ENCODE measurements at regions not wholly inside any gene's neighbourhood (a gene's known extent, or its start where the extent isn't known, plus 50 kb on each side); places are given as distances from the start of the nearest gene placed in this dataset.

DNA sequence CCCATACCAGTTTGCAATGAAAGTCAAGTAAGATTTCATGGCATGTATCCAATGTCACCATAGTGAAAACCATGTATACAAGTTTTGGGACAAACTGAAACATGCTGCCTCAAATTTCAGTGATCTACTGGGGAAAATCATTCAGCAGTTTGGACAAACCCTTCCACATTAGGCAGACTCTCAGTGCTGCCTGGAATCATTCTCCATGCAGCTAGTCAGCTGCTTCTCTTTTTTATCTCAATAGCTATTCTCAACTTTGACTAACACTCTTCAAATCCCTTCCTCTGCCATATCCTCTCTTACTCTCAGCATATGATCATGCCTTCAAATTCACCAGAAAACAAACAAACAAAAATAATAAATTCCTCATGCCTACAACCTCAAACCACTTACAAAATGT lies 323.3 kb downstream of the MAN2A1 start:
- no peaks in the 10 kb centered on the region for H3K9me3 ChIP-seq (ENCODE audit: low read length)
- H3K4me3 ChIP-seq (ENCODE audit: low read length): no peak overlapping the region
- no peak overlapping the region for H3K9ac ChIP-seq (ENCODE audit: low read length)
- H3K4me2 ChIP-seq (ENCODE audit: low read depth, low read length, poor library complexity, severe bottlenecking): no peak overlapping the region
- H3K79me2 ChIP-seq (ENCODE audit: low read length): no peaks in the 10 kb centered on the region
- H3K9me2 ChIP-seq (replicated peaks; ENCODE audit: insufficient read depth, low read length): no peaks in the 10 kb centered on the region
- H3K4me1 ChIP-seq (ENCODE audit: low read length): no peaks in the 10 kb centered on the region
- no peaks in the 10 kb centered on the region for H4K20me1 ChIP-seq (ENCODE audit: insufficient read depth, low read depth, low read length)
- no peak overlapping the region for H3K27ac ChIP-seq (ENCODE audit: low read length)
- H2AFZ ChIP-seq (ENCODE audit: low read length): no peak overlapping the region
- no peak for DNase-seq
- no peaks in the 10 kb centered on the region for H3K36me3 ChIP-seq (ENCODE audit: insufficient read depth, low read length)
- H3K27me3 ChIP-seq (ENCODE audit: low read length): no peaks in the 10 kb centered on the region

DNA sequence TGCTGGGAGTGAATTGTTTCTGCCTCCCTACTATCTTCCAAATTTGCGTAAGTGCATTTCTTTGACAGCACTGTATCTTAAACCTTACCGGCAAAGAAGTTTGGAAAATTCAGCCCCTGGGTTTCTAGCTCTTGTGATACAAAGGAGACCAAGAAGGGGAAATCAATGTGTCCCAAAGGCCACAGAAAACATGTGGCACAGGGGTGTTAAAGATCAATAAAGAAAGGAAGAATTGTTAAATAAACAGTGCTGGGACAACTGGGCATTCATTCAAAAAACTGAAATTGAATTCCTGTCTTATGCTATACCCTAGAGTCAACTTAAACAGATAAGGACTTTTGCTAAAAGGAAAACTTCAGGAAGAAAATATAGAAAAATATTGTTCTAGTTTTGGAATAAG lies 328.1 kb downstream of the MAN2A1 start:
- H3K27me3 ChIP-seq (ENCODE audit: low read length): no peaks in the 10 kb centered on the region
- no peak overlapping the region for H3K4me3 ChIP-seq (ENCODE audit: low read length)
- no peak overlapping the region for H3K9ac ChIP-seq (ENCODE audit: low read length)
- no peaks in the 10 kb centered on the region for H3K79me2 ChIP-seq (ENCODE audit: low read length)
- H3K27ac ChIP-seq (ENCODE audit: low read length): no peak overlapping the region
- no peak overlapping the region for H2AFZ ChIP-seq (ENCODE audit: low read length)
- no peak for DNase-seq
- H3K4me2 ChIP-seq (ENCODE audit: low read depth, low read length, poor library complexity, severe bottlenecking): no peak overlapping the region
- no peaks in the 10 kb centered on the region for H4K20me1 ChIP-seq (ENCODE audit: insufficient read depth, low read depth, low read length)
- no peaks in the 10 kb centered on the region for H3K4me1 ChIP-seq (ENCODE audit: low read length)
- H3K36me3 ChIP-seq (ENCODE audit: insufficient read depth, low read length): no peaks in the 10 kb centered on the region
- H3K9me3 ChIP-seq (ENCODE audit: low read length): no peaks in the 10 kb centered on the region
- no peaks in the 10 kb centered on the region for H3K9me2 ChIP-seq (replicated peaks; ENCODE audit: insufficient read depth, low read length)

DNA sequence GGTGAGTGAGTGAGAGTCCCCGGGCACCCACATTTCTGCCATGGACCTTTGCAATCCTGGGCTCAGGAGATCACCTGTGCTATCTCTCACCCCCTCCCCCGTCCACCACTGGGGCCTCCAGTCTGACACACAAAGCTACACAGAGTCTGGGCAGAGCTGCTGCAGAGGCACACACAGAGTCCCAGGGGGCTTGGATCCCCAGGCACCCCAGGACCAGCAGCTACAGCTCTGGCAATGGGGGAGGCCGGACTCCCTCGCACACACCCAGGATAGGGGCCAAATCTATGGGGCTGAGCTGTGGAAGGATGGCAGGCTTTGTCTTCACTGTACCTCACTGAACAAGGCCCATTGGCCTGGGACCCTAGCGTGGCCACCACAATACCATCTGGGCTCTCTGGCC lies 328.8 kb downstream of the MAN2A1 start:
- no peaks in the 10 kb centered on the region for H3K79me2 ChIP-seq (ENCODE audit: low read length)
- H3K27me3 ChIP-seq (ENCODE audit: low read length): no peaks in the 10 kb centered on the region

DNA sequence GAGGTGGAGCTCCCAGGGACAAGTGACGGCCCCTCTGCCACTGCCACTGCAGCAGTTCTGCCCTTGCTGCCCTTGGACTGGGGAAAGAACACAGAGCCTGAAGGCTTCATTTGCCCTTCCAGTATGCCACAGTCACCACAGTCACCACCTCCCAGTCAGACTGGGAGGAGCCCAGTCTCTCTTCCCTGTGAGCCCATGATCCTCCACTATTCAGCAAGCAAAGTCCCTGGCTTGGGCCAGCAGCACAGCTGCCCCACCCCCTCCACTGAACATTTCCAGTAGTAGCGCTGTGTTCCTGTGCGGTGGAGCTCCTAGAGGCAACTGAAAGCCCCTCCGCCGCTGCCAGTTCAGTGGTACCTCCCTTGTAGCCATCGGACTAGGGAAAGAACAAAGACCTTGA lies 329.4 kb downstream of the MAN2A1 start:
- no peak for DNase-seq
- Histone ChIP-seq H3K4me3 (ENCODE audit: low read length) (no peak overlapping the region), H3K4me1 (ENCODE audit: low read length) (no peaks in the 10 kb centered on the region), H4K20me1 (ENCODE audit: insufficient read depth, low read depth, low read length) (no peaks in the 10 kb centered on the region), H2AFZ (ENCODE audit: low read length) (no peak overlapping the region), H3K4me2 (ENCODE audit: low read depth, low read length, poor library complexity, severe bottlenecking) (no peak overlapping the region), H3K27me3 (ENCODE audit: low read length) (no peaks in the 10 kb centered on the region), H3K79me2 (ENCODE audit: low read length) (no peaks in the 10 kb centered on the region), H3K36me3 (ENCODE audit: insufficient read depth, low read length) (no peaks in the 10 kb centered on the region), H3K9ac (ENCODE audit: low read length) (no peak overlapping the region), H3K27ac (ENCODE audit: low read length) (no peak overlapping the region), H3K9me2 (replicated peaks; ENCODE audit: insufficient read depth, low read length) (no peaks in the 10 kb centered on the region), H3K9me3 (ENCODE audit: low read length) (no peaks in the 10 kb centered on the region)

More for the DNA sequence above, 328.8 kb downstream of the MAN2A1 start:
- H3K4me3 ChIP-seq (ENCODE audit: low read length): no peak overlapping the region
- H3K36me3 ChIP-seq (ENCODE audit: insufficient read depth, low read length): no peaks in the 10 kb centered on the region
- H3K9me2 ChIP-seq (replicated peaks; ENCODE audit: insufficient read depth, low read length): no peaks in the 10 kb centered on the region
- H3K27ac ChIP-seq (ENCODE audit: low read length): no peak overlapping the region
- H2AFZ ChIP-seq (ENCODE audit: low read length): no peak overlapping the region
- H3K9me3 ChIP-seq (ENCODE audit: low read length): no peaks in the 10 kb centered on the region
- no peak for DNase-seq
- no peaks in the 10 kb centered on the region for H3K4me1 ChIP-seq (ENCODE audit: low read length)
- H3K4me2 ChIP-seq (ENCODE audit: low read depth, low read length, poor library complexity, severe bottlenecking): no peak overlapping the region
- no peak overlapping the region for H3K9ac ChIP-seq (ENCODE audit: low read length)
- H4K20me1 ChIP-seq (ENCODE audit: insufficient read depth, low read depth, low read length): no peaks in the 10 kb centered on the region

DNA sequence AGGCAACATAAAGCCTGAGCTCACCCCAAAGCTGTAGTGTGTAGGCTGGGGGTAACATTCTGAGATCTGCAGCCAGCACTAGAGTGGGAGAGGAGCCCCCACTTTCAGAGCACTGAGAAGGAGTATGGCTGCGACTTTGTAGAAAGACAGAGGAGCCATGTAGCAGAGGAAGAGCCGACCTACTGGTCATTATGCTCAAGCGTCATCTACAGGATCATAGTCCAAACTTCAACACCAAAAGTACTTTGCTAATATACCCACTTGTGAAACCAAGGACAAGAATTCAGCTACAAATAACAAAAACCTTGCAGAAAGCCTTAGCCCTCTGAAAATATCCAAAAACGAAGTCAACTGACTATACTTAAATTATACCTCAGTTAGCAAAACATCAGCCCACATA lies 330.1 kb downstream of the MAN2A1 start:
- H3K4me3 ChIP-seq (ENCODE audit: low read length): no peak overlapping the region
- H3K9me3 ChIP-seq (ENCODE audit: low read length): no peaks in the 10 kb centered on the region
- H3K36me3 ChIP-seq (ENCODE audit: insufficient read depth, low read length): no peaks in the 10 kb centered on the region
- H3K27me3 ChIP-seq (ENCODE audit: low read length): no peaks in the 10 kb centered on the region
- H3K27ac ChIP-seq (ENCODE audit: low read length): no peak overlapping the region
- no peak overlapping the region for H3K9ac ChIP-seq (ENCODE audit: low read length)
- no peak overlapping the region for H2AFZ ChIP-seq (ENCODE audit: low read length)
- no peaks in the 10 kb centered on the region for H3K79me2 ChIP-seq (ENCODE audit: low read length)
- DNase-seq: no peak
- no peak overlapping the region for H3K4me2 ChIP-seq (ENCODE audit: low read depth, low read length, poor library complexity, severe bottlenecking)
- H4K20me1 ChIP-seq (ENCODE audit: insufficient read depth, low read depth, low read length): no peaks in the 10 kb centered on the region
- H3K4me1 ChIP-seq (ENCODE audit: low read length): no peaks in the 10 kb centered on the region
- no peaks in the 10 kb centered on the region for H3K9me2 ChIP-seq (replicated peaks; ENCODE audit: insufficient read depth, low read length)

DNA sequence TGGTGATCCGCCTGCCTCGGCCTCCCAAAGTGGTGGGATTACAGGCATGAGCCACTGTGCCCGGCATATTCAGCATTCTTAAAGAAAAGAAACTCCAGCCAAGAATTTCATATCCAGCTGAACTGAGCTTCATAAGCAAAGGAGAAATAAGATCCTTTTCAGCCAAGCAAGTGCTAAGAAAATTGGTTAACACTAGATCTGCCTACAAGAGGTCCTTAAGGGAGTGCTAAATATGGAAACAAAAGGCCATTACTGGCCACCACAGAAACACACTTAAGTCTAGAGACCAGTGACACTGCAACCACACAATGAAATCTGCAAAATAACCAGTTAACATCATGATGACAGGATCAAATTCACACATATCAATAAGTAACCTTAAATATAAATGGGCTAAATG lies 331.5 kb downstream of the MAN2A1 start:
- H3K9ac ChIP-seq (ENCODE audit: low read length): no peak overlapping the region
- H3K27ac ChIP-seq (ENCODE audit: low read length): no peak overlapping the region
- no peak overlapping the region for H3K4me3 ChIP-seq (ENCODE audit: low read length)
- no peaks in the 10 kb centered on the region for H3K27me3 ChIP-seq (ENCODE audit: low read length)
- H4K20me1 ChIP-seq (ENCODE audit: insufficient read depth, low read depth, low read length): no peaks in the 10 kb centered on the region
- no peak overlapping the region for H3K4me2 ChIP-seq (ENCODE audit: low read depth, low read length, poor library complexity, severe bottlenecking)
- DNase-seq: no peak
- H3K79me2 ChIP-seq (ENCODE audit: low read length): no peaks in the 10 kb centered on the region
- H3K9me3 ChIP-seq (ENCODE audit: low read length): no peaks in the 10 kb centered on the region
- H3K36me3 ChIP-seq (ENCODE audit: insufficient read depth, low read length): no peaks in the 10 kb centered on the region
- no peak overlapping the region for H2AFZ ChIP-seq (ENCODE audit: low read length)
- no peaks in the 10 kb centered on the region for H3K9me2 ChIP-seq (replicated peaks; ENCODE audit: insufficient read depth, low read length)
- H3K4me1 ChIP-seq (ENCODE audit: low read length): no peaks in the 10 kb centered on the region

DNA sequence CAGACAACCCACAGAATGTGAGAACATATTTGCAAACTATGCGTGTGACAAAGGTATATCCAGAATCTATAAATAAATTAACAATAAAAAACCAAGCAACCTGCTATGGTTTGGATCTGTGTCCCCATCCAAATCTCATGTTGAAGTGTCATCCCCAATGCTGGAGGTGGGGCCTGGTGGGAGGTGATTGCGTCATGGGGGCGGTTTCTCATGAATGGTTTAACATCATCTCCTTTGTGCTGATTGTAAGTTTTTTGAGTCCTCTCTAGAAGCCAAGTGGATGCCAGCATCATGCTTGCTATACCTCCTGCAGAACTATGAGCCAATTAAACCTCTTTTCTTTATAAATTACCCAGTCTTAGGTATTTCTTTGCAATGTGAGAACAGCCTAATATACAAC lies 335.4 kb downstream of the MAN2A1 start:
- H3K36me3 ChIP-seq (ENCODE audit: insufficient read depth, low read length): no peaks in the 10 kb centered on the region
- no peak for DNase-seq
- H4K20me1 ChIP-seq (ENCODE audit: insufficient read depth, low read depth, low read length): no peaks in the 10 kb centered on the region
- H3K4me3 ChIP-seq (ENCODE audit: low read length): no peak overlapping the region
- no peaks in the 10 kb centered on the region for H3K9me3 ChIP-seq (ENCODE audit: low read length)
- no peaks in the 10 kb centered on the region for H3K4me1 ChIP-seq (ENCODE audit: low read length)
- H3K79me2 ChIP-seq (ENCODE audit: low read length): no peaks in the 10 kb centered on the region
- no peak overlapping the region for H3K27ac ChIP-seq (ENCODE audit: low read length)
- H3K4me2 ChIP-seq (ENCODE audit: low read depth, low read length, poor library complexity, severe bottlenecking): no peak overlapping the region
- H3K27me3 ChIP-seq (ENCODE audit: low read length): no peaks in the 10 kb centered on the region
- H3K9me2 ChIP-seq (replicated peaks; ENCODE audit: insufficient read depth, low read length): no peaks in the 10 kb centered on the region
- no peak overlapping the region for H3K9ac ChIP-seq (ENCODE audit: low read length)
- no peak overlapping the region for H2AFZ ChIP-seq (ENCODE audit: low read length)

DNA sequence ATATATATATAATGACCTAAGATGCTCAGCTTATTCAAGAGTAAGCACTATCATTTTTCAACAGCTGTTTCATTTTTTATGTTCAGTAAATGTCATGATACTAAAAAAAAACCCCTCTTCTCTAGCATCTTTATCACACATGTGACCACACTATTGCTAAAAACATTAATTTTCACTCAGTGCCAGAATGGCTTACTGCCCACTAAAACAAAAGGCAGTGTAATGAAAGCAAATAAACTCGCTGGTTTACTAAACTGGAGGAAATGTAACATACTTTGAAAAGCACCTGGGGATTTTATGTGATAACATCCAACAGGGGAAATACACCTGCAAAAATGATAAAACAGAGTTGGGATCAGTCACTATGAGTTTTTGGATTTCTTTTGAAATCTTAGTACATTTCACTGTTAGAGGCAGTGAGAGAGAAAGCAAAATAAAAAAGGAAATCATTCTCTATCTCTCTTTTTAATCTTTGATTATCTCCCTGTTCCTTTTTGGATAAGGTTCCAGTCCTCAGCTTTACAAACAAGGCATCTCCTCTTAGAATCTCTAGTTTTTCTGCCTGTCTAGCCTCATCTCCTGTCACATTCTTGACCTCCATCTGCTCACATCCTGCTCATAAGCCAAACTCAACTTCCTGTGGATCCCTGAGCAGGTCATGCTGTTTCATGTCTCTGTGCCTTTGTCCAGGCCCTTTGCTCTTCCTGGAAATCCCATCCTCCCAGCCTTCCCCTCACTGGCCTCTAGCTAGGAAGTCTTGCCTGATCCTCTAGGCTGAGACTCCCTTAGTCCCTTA lies 338.0 kb downstream of the MAN2A1 start:
- H3K4me2 ChIP-seq (ENCODE audit: low read depth, low read length, poor library complexity, severe bottlenecking): no peak overlapping the region
- H2AFZ ChIP-seq (ENCODE audit: low read length): no peak overlapping the region
- no peaks in the 10 kb centered on the region for H3K27me3 ChIP-seq (ENCODE audit: low read length)
- DNase-seq: no peak
- no peaks in the 10 kb centered on the region for H3K9me2 ChIP-seq (replicated peaks; ENCODE audit: insufficient read depth, low read length)
- no peaks in the 10 kb centered on the region for H4K20me1 ChIP-seq (ENCODE audit: insufficient read depth, low read depth, low read length)
- no peak overlapping the region for H3K27ac ChIP-seq (ENCODE audit: low read length)
- H3K79me2 ChIP-seq (ENCODE audit: low read length): no peaks in the 10 kb centered on the region
- no peaks in the 10 kb centered on the region for H3K9me3 ChIP-seq (ENCODE audit: low read length)
- no peak overlapping the region for H3K9ac ChIP-seq (ENCODE audit: low read length)
- no peak overlapping the region for H3K4me3 ChIP-seq (ENCODE audit: low read length)
- no peaks in the 10 kb centered on the region for H3K4me1 ChIP-seq (ENCODE audit: low read length)
- no peaks in the 10 kb centered on the region for H3K36me3 ChIP-seq (ENCODE audit: insufficient read depth, low read length)

Measured in Karpas-422 (cell line).